Sciatic nerve (tissue), 2 donors: ENCODE measurements at regions not wholly inside any gene's neighbourhood (a gene's known extent, or its start where the extent isn't known, plus 50 kb on each side); places are given as distances from the start of the nearest gene placed in this dataset.
A peak's percentile ranks its signal among the peaks of the same experiment; 100 is the strongest.
"Not testable (repeated sequence)": the region's sequence is repeated elsewhere in the genome, so short reads cannot be mapped to it uniquely, and the experiment has no call there.

Source experiments
- ATAC-seq: fragments of 200-7000 bp; cut with Tn5 transposase; one replicate; pipeline ENCODE4 v1.9.1; 2020; ENCODE audit warnings: mild to moderate bottlenecking, moderate library complexity
- DNase-seq: peaks from one replicate; pipeline ENCODE4 v3.0.0-alpha.2; 2020; ENCODE audit warnings: low spot score
- intact Hi-C: fragments of 100-400 bp; cut with DNase I; formaldehyde crosslinking; loops from one replicate; pipeline ENCODE4 v1.14.2; 2022
- donor health status: DM: no; HTN: no; CAD: no.
- donor health status: DM: no; HTN: no; CAD: no.

- ATAC-seq (no peak), DNase-seq (no peak)
- intact Hi-C loops: no loop called here
Observed at GRCh38 chr6:119678961-119679360, 329.4 kb upstream of the MAN1A1 start.

DNA sequence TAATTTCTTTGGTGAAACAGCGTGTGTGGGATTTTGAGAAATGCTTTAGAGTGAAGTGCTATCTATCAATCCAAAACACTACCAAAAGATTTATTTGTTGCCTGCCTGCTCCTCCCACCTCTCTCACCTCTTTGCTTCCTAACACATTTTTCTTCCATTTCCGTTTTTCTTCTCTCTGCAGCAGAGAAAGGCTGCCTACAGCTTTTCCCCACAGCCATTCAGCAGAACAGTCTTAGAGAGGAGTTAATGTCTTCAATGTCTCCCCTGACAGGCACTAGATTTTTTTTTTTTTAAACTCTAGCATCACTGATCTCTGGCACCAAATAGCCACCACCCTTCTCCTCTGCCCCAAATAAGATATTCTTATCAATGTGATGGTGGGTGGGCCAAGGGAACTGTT lies 327.8 kb upstream of the MAN1A1 start:
- intact Hi-C loops: no loop called here
- no peak for DNase-seq
- ATAC-seq: no peak

- intact Hi-C loops: no loop called here
- no peak for DNase-seq
Observed at GRCh38 chr6:119676961-119677360, 327.4 kb upstream of the MAN1A1 start.

DNA sequence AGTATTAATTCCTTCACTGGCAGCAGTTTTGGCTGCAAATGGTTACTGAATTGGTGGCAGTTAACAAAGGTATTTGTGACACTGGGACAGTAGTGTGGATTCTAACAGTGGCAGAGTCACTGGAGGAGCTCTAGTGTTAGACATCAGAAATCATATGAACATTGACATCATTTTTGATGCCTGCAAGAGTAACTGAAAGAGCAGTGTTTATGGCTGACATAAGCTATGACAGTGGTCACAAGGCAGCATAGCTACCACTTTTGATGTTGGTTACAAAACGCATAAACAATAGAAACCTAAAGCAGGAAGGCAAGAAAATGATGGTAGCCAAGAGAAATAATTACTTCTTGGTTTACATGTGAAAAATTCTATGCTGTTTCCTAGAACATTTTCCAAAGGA lies 326.7 kb upstream of the MAN1A1 start:
- intact Hi-C loops: no loop called here
- no peak for DNase-seq
- ATAC-seq: no peak

More at GRCh38 chr6:119676961-119677360, 327.4 kb upstream of the MAN1A1 start:
- ATAC-seq: no peak

GRCh38 chr6:119673741-119674140 lies 324.2 kb upstream of the MAN1A1 start:
- intact Hi-C loops: no loop called here
- ATAC-seq (no peak), DNase-seq (no peak)

DNA sequence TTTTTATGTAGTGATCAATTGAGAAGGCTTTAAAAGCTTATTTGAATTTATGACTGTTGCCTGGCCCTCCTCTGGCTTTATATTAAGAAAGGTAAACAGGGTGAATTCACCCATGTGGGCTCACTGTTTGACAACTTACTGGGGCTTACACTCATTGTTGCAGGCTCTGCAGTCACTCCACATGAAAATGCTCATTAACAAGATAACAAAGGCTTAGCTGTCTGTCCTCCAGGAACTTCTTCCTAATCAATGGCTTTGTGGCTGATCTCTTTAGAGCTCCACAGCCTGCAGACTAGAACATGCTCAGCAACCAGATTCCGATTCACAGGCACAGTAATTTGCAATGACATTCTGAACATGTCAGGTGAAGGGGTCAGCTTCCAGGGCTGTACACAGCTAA lies 323.2 kb upstream of the MAN1A1 start:
- intact Hi-C loops: no loop called here
- DNase-seq (no peak), ATAC-seq (no peak)

DNA sequence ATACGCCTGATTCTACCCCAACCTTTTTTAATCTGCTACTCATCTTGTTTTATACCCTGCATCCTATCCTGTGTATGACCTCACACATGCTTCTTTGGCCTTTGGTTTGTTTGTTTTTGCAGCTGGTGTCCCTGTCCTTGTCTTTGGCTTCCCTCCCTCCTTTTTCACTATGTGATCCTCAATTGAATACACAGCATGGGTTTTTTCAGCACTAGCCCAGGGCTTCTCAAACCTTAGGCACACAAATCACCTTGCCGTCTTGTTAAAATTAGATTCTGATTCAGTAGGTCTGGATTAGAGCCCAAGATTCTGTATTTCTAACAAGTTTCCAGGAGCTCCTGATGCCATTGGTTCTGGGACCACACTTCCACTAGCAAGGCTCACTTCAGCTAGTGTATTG lies 321.5 kb upstream of the MAN1A1 start:
- intact Hi-C loops: no loop called here
- ATAC-seq (peak; percentile 50), DNase-seq (no peak)

- ATAC-seq (no peak), DNase-seq (no peak)
- intact Hi-C loops: no loop called here
Observed at GRCh38 chr6:119669221-119669620, 319.7 kb upstream of the MAN1A1 start.

DNA sequence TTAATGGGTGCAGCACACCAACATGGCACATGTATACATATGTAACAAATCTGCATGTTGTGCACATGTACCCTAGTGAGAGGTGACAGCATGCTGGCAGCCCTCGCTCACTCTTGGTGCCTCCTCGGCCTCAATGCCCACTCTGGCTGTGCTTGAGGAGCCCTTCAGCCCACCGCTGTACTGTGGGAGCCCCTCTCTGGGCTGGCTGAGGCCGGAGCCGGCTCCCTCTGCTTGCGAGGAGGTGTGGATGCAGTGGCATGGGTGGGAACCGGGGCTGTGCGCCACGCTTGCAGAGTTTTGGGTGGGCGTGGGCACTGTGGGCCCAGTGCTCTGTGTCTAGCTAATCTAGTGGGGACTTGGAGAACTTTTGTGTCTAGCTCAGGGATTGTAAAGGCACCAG lies 315.9 kb upstream of the MAN1A1 start:
- intact Hi-C loops, ATAC-seq, DNase-seq: not testable (repeated sequence)

DNA sequence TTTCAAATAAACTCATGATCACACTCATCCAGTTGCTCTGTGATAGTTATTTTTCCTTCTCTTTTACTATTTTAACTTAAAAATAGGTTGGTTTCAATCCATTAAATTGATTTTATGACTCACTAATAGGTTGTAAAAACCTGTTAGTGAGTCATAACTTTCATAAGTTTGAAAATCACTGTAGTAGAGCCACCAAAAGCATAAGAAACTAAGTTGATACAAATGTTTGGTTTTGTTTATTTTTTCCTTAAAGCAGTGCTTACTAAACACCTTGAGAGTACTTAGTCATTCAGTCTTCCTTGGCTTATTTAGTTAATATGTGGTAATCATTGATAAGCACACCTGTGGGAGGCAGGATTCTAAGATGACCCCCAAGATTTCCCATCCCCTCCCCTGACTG lies 312.1 kb upstream of the MAN1A1 start:
- ATAC-seq: no peak
- intact Hi-C loops: no loop called here
- no peak for DNase-seq

DNA sequence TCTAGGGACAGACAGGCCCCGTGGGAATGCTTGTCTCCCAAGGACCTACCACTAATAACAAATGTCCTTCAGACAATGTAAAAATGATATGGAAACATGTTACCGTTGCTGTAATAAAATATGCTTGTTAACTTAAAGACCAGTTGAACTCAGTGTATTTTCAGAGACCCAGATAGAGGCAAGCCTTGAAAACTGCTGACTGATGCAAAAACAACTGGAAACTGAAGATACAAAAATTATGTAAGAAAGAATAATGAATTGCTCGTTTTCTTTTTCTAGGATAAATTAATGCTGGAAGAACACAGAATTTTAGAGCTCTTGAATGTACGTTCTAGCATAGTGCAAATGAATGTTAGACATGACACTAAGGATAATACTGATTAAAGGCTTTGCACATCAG lies 311.5 kb upstream of the MAN1A1 start:
- no peak for DNase-seq
- intact Hi-C loops: no loop called here
- no peak for ATAC-seq

- intact Hi-C loops: no loop called here
- ATAC-seq (no peak), DNase-seq (no peak)
Observed at GRCh38 chr6:119658917-119659316, 309.4 kb upstream of the MAN1A1 start.

GRCh38 chr6:119655124-119655523 lies 305.6 kb upstream of the MAN1A1 start:
- DNase-seq (no peak), ATAC-seq (no peak)
- intact Hi-C loops: no loop called here

DNA sequence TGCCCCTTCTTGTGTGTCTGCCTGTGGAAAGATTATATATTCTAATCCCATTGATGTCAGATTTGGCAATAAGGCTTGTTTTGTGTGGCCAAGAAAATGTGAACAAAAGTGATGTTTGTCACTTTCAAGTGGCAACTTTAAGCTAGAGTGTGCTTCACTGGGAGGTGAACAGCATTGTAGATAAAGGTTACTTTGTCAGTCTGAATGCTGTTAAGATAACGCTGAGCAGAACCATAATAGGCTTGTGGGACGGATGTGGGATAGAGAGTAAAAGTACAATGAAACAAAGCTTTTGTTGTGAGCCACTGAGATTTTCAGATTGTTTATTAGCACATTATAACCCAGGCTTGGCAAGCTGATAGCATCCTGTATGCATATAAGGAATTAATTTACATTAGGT lies 303.8 kb upstream of the MAN1A1 start:
- intact Hi-C loops: no loop called here

DNA sequence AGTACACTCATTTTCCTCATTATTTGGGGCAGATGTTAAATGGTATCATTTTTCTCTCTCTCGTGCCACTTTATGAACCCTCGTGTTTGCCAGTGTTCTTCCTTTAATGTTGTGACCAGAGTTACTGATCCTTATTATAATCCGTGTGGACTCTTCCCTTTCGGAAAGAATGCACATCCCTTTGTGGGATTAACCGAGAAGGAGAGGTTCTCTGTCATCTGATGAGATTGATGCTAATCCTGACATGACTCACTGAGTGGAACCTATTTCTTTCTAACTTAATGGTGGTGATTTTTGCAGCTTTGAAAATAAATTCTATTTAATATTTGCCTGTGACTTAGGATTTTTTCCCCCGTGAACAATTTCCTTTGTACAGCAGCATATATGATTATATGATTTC lies 300.0 kb upstream of the MAN1A1 start:
- DNase-seq (no peak), ATAC-seq (no peak)
- intact Hi-C loops: no loop called here

More for the DNA sequence above, 303.8 kb upstream of the MAN1A1 start:
- DNase-seq: no peak
- no peak for ATAC-seq

DNA sequence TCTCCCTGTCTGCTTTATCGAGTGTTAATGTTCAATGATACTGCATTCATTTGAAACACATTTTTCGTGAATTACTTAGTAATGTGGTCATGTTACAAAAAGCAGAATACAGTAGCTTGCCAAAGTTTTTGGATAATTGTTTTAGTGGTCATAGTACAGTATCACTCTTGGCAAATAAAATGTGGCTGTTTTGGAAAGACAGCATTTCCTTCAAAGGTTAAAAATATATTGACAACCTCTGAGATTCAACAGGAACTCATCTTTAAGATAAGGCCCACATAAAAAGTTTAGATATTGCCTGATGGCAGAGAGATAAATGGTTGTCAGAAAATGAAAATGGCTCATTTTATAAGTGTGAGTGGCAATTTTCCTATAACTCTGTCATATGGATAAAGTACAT lies 297.7 kb upstream of the MAN1A1 start:
- ATAC-seq: no peak
- intact Hi-C loops: no loop called here
- DNase-seq: no peak

DNA sequence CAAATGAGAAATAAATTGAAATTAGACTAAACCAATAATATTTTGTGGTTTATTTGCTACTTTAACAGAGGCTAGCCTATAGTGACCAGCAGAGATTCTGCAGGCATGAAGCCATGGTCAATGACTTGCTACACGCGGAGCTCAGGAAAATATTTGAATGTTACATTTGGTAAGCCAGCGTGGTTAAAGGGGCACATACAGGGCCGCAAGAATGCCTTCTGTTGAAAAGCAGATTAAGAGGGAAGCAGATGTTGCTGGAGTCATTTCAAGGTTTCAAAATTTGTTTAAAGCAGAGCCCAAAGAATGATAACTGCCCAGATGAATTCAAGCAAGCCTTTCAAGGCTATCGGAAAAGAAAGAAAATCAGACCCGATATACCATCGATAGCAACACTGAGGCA lies 294.3 kb upstream of the MAN1A1 start:
- no peak for DNase-seq
- intact Hi-C loops: no loop called here
- ATAC-seq: no peak

GRCh38 chr6:119637768-119638167 lies 288.2 kb upstream of the MAN1A1 start:
- ATAC-seq (no peak), DNase-seq (no peak)
- intact Hi-C loops: no loop called here

GRCh38 chr6:119636060-119636459 lies 286.5 kb upstream of the MAN1A1 start:
- ATAC-seq (no peak), DNase-seq (no peak)
- intact Hi-C loops: no loop called here

DNA sequence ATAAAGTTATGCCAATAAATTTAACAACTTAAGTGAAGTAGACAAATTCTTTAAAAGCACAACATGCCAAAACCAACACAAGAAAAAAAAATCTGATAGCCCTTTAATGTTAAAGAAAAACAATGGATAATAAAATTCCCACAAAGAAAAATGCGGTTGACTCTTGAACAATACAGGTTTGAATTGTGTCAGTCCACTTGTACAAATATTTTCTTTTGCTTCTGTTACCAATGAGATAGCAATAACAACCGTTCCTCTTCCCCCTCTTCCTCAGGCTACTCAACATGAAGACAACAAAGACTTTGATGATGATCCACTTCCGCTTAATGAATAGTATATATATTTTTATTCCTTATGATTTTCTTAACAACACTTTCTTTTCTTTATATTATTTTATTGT lies 283.9 kb upstream of the MAN1A1 start:
- no peak for ATAC-seq
- intact Hi-C loops: loop anchor here (5.0 kb wide), 1 partner anchor 1181 kb away; no protein-coding TSS in a partner anchor
- DNase-seq: no peak

DNA sequence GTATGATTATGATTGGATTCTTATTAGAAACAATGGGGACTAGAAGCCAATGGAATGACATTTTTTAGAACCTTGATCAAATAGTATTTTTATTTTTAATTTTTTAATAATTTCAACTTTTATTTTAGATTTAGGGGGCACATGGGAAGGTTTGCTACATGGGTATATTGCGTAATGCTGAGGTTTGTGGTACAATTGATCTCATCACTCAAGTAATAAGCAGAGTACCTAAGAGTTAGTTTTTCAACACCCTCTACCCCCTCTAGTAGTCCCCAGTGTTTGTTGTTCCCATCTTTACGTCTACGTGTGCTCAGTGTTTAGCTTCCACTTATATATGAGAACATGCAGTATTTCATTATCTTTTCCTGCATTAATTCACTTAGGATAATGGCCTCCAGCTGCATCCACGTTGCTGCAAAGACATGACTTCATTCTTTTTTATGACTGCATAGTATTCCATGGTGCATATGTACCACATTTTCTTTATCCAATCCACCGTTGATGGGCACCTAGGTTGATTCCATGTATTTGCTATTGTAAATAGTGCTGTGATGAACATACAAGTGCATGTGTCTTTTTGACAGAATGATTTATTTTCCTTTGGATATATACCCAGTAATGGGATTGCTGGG lies 281.1 kb upstream of the MAN1A1 start:
- no peak for DNase-seq
- intact Hi-C loops: loop anchor here (5.0 kb wide), 1 partner anchor 1178 kb away; no protein-coding TSS in a partner anchor
- ATAC-seq: no peak
